GM19452 (cell line): ENCODE measurements at regions not wholly inside any gene's neighbourhood (a gene's known extent, or its start where the extent isn't known, plus 50 kb on each side); places are given as distances from the start of the nearest gene placed in this dataset.

ENCODE experiments used
- ATAC-seq: cut with Tn5 transposase; IDR thresholded peaks from one replicate; pipeline ENCODE4 v1.9.1; 2021; ENCODE audit not compliant: unreplicated experiment

- ATAC-seq: no peak
Measured at GRCh38 chr6:113464960-113465359, 392.2 kb upstream of the MARCKS start.

GRCh38 chr6:113466526-113466925, 390.6 kb upstream of the MARCKS start:
- ATAC-seq: no peak

- no peak for ATAC-seq
Measured at GRCh38 chr6:113475392-113475791, 381.8 kb upstream of the MARCKS start.

- no peak for ATAC-seq
Measured at GRCh38 chr6:113476937-113477839, 380.0 kb upstream of the MARCKS start.

- ATAC-seq: no peak
Measured at GRCh38 chr6:113480616-113481015, 376.5 kb upstream of the MARCKS start.

- no peak for ATAC-seq
Measured at GRCh38 chr6:113481458-113481857, 375.7 kb upstream of the MARCKS start.

GRCh38 chr6:113481910-113482309, 375.2 kb upstream of the MARCKS start:
- ATAC-seq: no peak

- no peak for ATAC-seq
Measured at GRCh38 chr6:113482771-113483170, 374.4 kb upstream of the MARCKS start.

GRCh38 chr6:113486199-113486598, 370.9 kb upstream of the MARCKS start:
- ATAC-seq: no peak

- ATAC-seq: no peak
Measured at GRCh38 chr6:113487489-113488058, 369.6 kb upstream of the MARCKS start.

GRCh38 chr6:113488061-113488460, 369.1 kb upstream of the MARCKS start:
- no peak for ATAC-seq

- ATAC-seq: no peak
Measured at GRCh38 chr6:113488812-113489685, 368.1 kb upstream of the MARCKS start.

- ATAC-seq: no peak
Measured at GRCh38 chr6:113489952-113490746, 367.0 kb upstream of the MARCKS start.

GRCh38 chr6:113491376-113491775, 365.8 kb upstream of the MARCKS start:
- no peak for ATAC-seq

GRCh38 chr6:113493991-113494390, 363.2 kb upstream of the MARCKS start:
- ATAC-seq: no peak

GRCh38 chr6:113495521-113495920, 361.6 kb upstream of the MARCKS start:
- ATAC-seq: no peak

GRCh38 chr6:113496166-113496565, 361.0 kb upstream of the MARCKS start:
- no peak for ATAC-seq

GRCh38 chr6:113500221-113500620, 356.9 kb upstream of the MARCKS start:
- ATAC-seq: no peak

- ATAC-seq: no peak
Measured at GRCh38 chr6:113505084-113505699, 352.0 kb upstream of the MARCKS start.

- ATAC-seq: no peak
Measured at GRCh38 chr6:113508249-113508648, 348.9 kb upstream of the MARCKS start.
